GM18951 (cell line): ENCODE measurements at regions not wholly inside any gene's neighbourhood (a gene's known extent, or its start where the extent isn't known, plus 50 kb on each side); places are given as distances from the start of the nearest gene placed in this dataset.
"Not testable (repeated sequence)": the region's sequence is repeated elsewhere in the genome, so short reads cannot be mapped to it uniquely, and the experiment has no call there.

Experiments used
- POLR2A ChIP-seq: IDR thresholded peaks from 4 replicates; pipeline ENCODE4 v1.6.1; 2011; ENCODE audit warnings: mild to moderate bottlenecking; ENCODE audit not compliant: insufficient read length, insufficient read depth; ENCODE audit errors: extremely low read depth
- in situ Hi-C: fragments of 300-500 bp; cut with MboI; formaldehyde crosslinking; loops from one replicate; pipeline ENCODE4 v1.12.0; 2022; ENCODE audit warnings: low sequenced_read_pairs, mixed read lengths, inconsistent platforms; ENCODE audit not compliant: unreplicated experiment

GRCh38 chr9:31166516-31166915, 1217.9 kb upstream of the ACO1 start:
- TF ChIP-seq POLR2A: no peak
- in situ Hi-C loops: no loop called here

GRCh38 chr9:31168161-31168560, 1216.3 kb upstream of the ACO1 start:
- TF ChIP-seq POLR2A: no peak
- in situ Hi-C loops: no loop called here

GRCh38 chr9:31174681-31175080, 1209.8 kb upstream of the ACO1 start:
- TF ChIP-seq POLR2A: no peak
- in situ Hi-C loops: no loop called here

GRCh38 chr9:31183866-31184265, 1200.6 kb upstream of the ACO1 start:
- in situ Hi-C loops: no loop called here
- TF ChIP-seq POLR2A: no peak

- no peak for TF ChIP-seq POLR2A
- in situ Hi-C loops: no loop called here
These were observed 1198.6 kb upstream of the ACO1 start for GRCh38 chr9:31185831-31186230.

GRCh38 chr9:31188496-31188895, 1195.9 kb upstream of the ACO1 start:
- no peak for TF ChIP-seq POLR2A
- in situ Hi-C loops: no loop called here

GRCh38 chr9:31210978-31211570, 1173.4 kb upstream of the ACO1 start:
- in situ Hi-C loops: no loop called here

GRCh38 chr9:31229976-31230375, 1154.5 kb upstream of the ACO1 start:
- in situ Hi-C loops: not testable (repeated sequence)

More at GRCh38 chr9:31210978-31211570, 1173.4 kb upstream of the ACO1 start:
- no peak for TF ChIP-seq POLR2A

GRCh38 chr9:31232485-31232884, 1152.0 kb upstream of the ACO1 start:
- in situ Hi-C loops: no loop called here
- TF ChIP-seq POLR2A: no peak

GRCh38 chr9:31236344-31236743, 1148.1 kb upstream of the ACO1 start:
- in situ Hi-C loops: no loop called here
- no peak for TF ChIP-seq POLR2A

GRCh38 chr9:31243386-31243785, 1141.1 kb upstream of the ACO1 start:
- in situ Hi-C loops: no loop called here
- TF ChIP-seq POLR2A: no peak

- no peak for TF ChIP-seq POLR2A
- in situ Hi-C loops: no loop called here
These were observed 1136.3 kb upstream of the ACO1 start for GRCh38 chr9:31248156-31248555.

GRCh38 chr9:31251386-31251785, 1133.1 kb upstream of the ACO1 start:
- no peak for TF ChIP-seq POLR2A

GRCh38 chr9:31253800-31254762, 1130.4 kb upstream of the ACO1 start:
- in situ Hi-C loops: no loop called here
- TF ChIP-seq POLR2A: no peak

More at GRCh38 chr9:31251386-31251785, 1133.1 kb upstream of the ACO1 start:
- in situ Hi-C loops: no loop called here
